HCT116 (cell line): ENCODE measurements at regions not wholly inside any gene's neighbourhood (a gene's known extent, or its start where the extent isn't known, plus 50 kb on each side); places are given as distances from the start of the nearest gene placed in this dataset.

Experiments used
- ATAC-seq: fragments of 200-7000 bp; cut with Tn5 transposase; 2 replicates; pipeline ENCODE4 v1.9.1; 2020; ENCODE audit warnings: mild to moderate bottlenecking, moderate library complexity
- BruUV-seq: library from RNA; stranded (reverse); fragments of 400-500 nt; replicated peaks from 2 replicates; lab custom pipeline; 2021; lab: Mats Ljungman, UMichigan
- CTCF ChIA-PET: fragments of 300-600 bp; sonication (Branson Sonifier 250); formaldehyde crosslinking; loops from one replicate; lab custom pipeline; 2021; ENCODE audit warnings: antibody characterized with exemption; lab: Charles Lee
- POLR2A ChIA-PET: fragments of 300-600, 350-600 bp; sonication (Branson Sonifier 250); formaldehyde crosslinking; loops from one replicate; lab custom pipeline; 2021; ENCODE audit warnings: antibody characterized with exemption; lab: Charles Lee
- RAD21 ChIA-PET, 2 experiments: fragments of 300-600 bp; sonication (Branson Sonifier 250); formaldehyde crosslinking; loops; one replicate each; lab custom pipeline; 2023; ENCODE audit warnings: low total read pairs in 2 of 2; ENCODE audit not compliant: uncharacterized antibody in 2 of 2, unreplicated experiment in 2 of 2, low non-redundant PET in 1 of 2; lab: Charles Lee
- DNase-seq: peaks from one replicate; pipeline ENCODE4 v3.0.0-alpha.2; 2010; ENCODE audit warnings: low read depth, low spot score
- H2AFZ ChIP-seq: fragments of 200-600 bp; shearing (Covaris generic), sonication (generic); 2 replicates; pipeline ENCODE4 v1.6.1; 2017; ENCODE audit warnings: low read depth, mixed run types, mixed read lengths, antibody characterized with exemption, low read length; ENCODE audit not compliant: poor library complexity, severe bottlenecking
- H3K27ac ChIP-seq: 2 replicates; pipeline ENCODE4 v1.5.1; 2012; ENCODE audit warnings: low read depth, low read length
- H3K27me3 ChIP-seq: fragments of 200-600 bp; sonication (generic); 2 replicates; pipeline ENCODE4 v1.6.1; 2016; ENCODE audit warnings: mixed run types, low read length, mixed read lengths; ENCODE audit not compliant: insufficient read depth
- H3K36me3 ChIP-seq, 2 experiments: fragments of 200-500 bp in 1 of 2; fragments of 200-600 bp in 1 of 2; sonication (Bioruptor generic) in 1 of 2; sonication (generic) in 1 of 2; 2 replicates each; pipeline versions ENCODE4 v1.5.1 to v1.6.1; 2014 to 2016; ENCODE audit warnings: low read length in 2 of 2, inconsistent platforms in 1 of 2, mixed read lengths in 1 of 2, mixed run types in 1 of 2; ENCODE audit not compliant: insufficient read depth in 2 of 2, control insufficient read depth in 1 of 2
- H3K4me1 ChIP-seq, 2 experiments: fragments of 200-600 bp in 1 of 2; sonication (generic) in 1 of 2; 2 replicates each; pipeline versions ENCODE4 v1.5.1 to v1.6.1; 2012 to 2017; ENCODE audit warnings: low read length in 2 of 2, inconsistent platforms in 1 of 2, mild to moderate bottlenecking in 1 of 2, mixed read lengths in 1 of 2, mixed run types in 1 of 2, moderate library complexity in 1 of 2; ENCODE audit not compliant: insufficient read depth in 2 of 2, control insufficient read depth in 1 of 2
- H3K4me2 ChIP-seq: fragments of 200-600 bp; sonication (generic); 2 replicates; pipeline ENCODE4 v1.6.1; 2017; ENCODE audit warnings: mixed run types, low read length, mixed read lengths
- H3K4me3 ChIP-seq, 2 experiments: fragments of 200-600 bp in 1 of 2; sonication (generic) in 1 of 2; replicated peaks in 1 of 2; 2 replicates each; pipeline ENCODE4 v1.5.1; 2011 to 2016; ENCODE audit warnings: low read length in 2 of 2, control low read depth in 1 of 2, low read depth in 1 of 2, mild to moderate bottlenecking in 1 of 2, mixed read lengths in 1 of 2, mixed run types in 1 of 2
- H3K79me2 ChIP-seq: fragments of 200-600 bp; sonication (generic); 2 replicates; pipeline ENCODE4 v1.6.1; 2017; ENCODE audit warnings: mild to moderate bottlenecking, mixed run types, low read length, moderate library complexity, mixed read lengths; ENCODE audit not compliant: insufficient read depth
- H3K9ac ChIP-seq: fragments of 200-600 bp; sonication (generic); 2 replicates; pipeline ENCODE4 v1.6.1; 2016; ENCODE audit warnings: low read length, mixed read lengths
- H3K9me2 ChIP-seq: fragments of 200-600 bp; sonication (generic), shearing (Covaris generic); 2 replicates; pipeline ENCODE4 v1.6.1; 2017; ENCODE audit warnings: mixed run types, mild to moderate bottlenecking, moderate library complexity; ENCODE audit not compliant: insufficient read depth
- H3K9me3 ChIP-seq, 2 experiments: fragments of 200-500 bp in 1 of 2; fragments of 200-600 bp in 1 of 2; sonication (Bioruptor generic) in 1 of 2; sonication (generic) in 1 of 2; 2 replicates each; pipeline ENCODE4 v1.6.1; 2014 to 2017; ENCODE audit warnings: low read length in 2 of 2, mixed read lengths in 2 of 2, inconsistent platforms in 1 of 2, low read depth in 1 of 2, mild to moderate bottlenecking in 1 of 2, mixed run types in 1 of 2, moderate library complexity in 1 of 2; ENCODE audit not compliant: control insufficient read depth in 1 of 2, insufficient read depth in 1 of 2
- H4K20me1 ChIP-seq: fragments of 200-600 bp; sonication (generic), shearing (Covaris generic); 2 replicates; pipeline ENCODE4 v1.6.1; 2017; ENCODE audit warnings: mixed run types, mild to moderate bottlenecking, moderate library complexity; ENCODE audit not compliant: insufficient read depth
- CBX3 ChIP-seq: IDR thresholded peaks from 2 replicates; pipeline ENCODE4 v1.6.1; 2012; ENCODE audit warnings: low read depth
- CEBPB ChIP-seq: IDR thresholded peaks from 2 replicates; pipeline ENCODE4 v1.6.1; 2012; ENCODE audit warnings: low read depth
- CTCF ChIP-seq, 3 experiments: fragments of 200-600 bp in 1 of 3; sonication (generic) in 1 of 3; IDR thresholded peaks in 2 of 3; conservative IDR thresholded peaks in 1 of 3; 2 replicates each; pipeline ENCODE4 v1.5.1; 2012 to 2017; ENCODE audit warnings: low read depth in 2 of 3, low read length in 2 of 3, antibody characterized with exemption in 1 of 3, borderline replicate concordance in 1 of 3, control low read depth in 1 of 3, mild to moderate bottlenecking in 1 of 3, mixed read lengths in 1 of 3, mixed run types in 1 of 3, moderate library complexity in 1 of 3; ENCODE audit not compliant: insufficient read depth in 1 of 3
- EGR1 ChIP-seq: IDR thresholded peaks from 2 replicates; pipeline ENCODE4 v1.6.1; 2012; ENCODE audit warnings: low read depth
- ELF1 ChIP-seq: IDR thresholded peaks from 2 replicates; pipeline ENCODE4 v1.6.1; 2012; ENCODE audit warnings: low read depth, borderline replicate concordance
- EZH2 ChIP-seq: fragments of 200-600 bp; sonication (generic); IDR thresholded peaks from 2 replicates; pipeline ENCODE4 v1.6.1; 2017; ENCODE audit warnings: antibody characterized with exemption, mixed run types
- EZH2phosphoT487 ChIP-seq: fragments of 200-600 bp; IDR thresholded peaks from 2 replicates; pipeline ENCODE4 v1.6.1; 2018; ENCODE audit warnings: antibody characterized with exemption, borderline replicate concordance
- FOSL1 ChIP-seq: IDR thresholded peaks from 2 replicates; pipeline ENCODE4 v1.6.1; 2012; ENCODE audit warnings: low read depth
- MAX ChIP-seq: IDR thresholded peaks from 2 replicates; pipeline ENCODE4 v1.6.1; 2012
- POLR2AphosphoS5 ChIP-seq: IDR thresholded peaks from 2 replicates; pipeline ENCODE4 v1.6.1; 2011; ENCODE audit warnings: mild to moderate bottlenecking, low read depth, low read length, moderate library complexity
- RAD21 ChIP-seq: IDR thresholded peaks from 2 replicates; pipeline ENCODE4 v1.6.1; 2012; ENCODE audit warnings: low read depth, mild to moderate bottlenecking
- REST ChIP-seq: IDR thresholded peaks from 2 replicates; pipeline ENCODE4 v1.6.1; 2012; ENCODE audit warnings: low read depth
- SIN3A ChIP-seq: IDR thresholded peaks from 2 replicates; pipeline ENCODE4 v1.6.1; 2012; ENCODE audit warnings: low read depth
- SP1 ChIP-seq: IDR thresholded peaks from 2 replicates; pipeline ENCODE4 v1.6.1; 2012; ENCODE audit warnings: low read depth
- TCF7L2 ChIP-seq: IDR thresholded peaks from 2 replicates; pipeline ENCODE4 v1.7.0; 2011; ENCODE audit warnings: borderline replicate concordance, inconsistent platforms; ENCODE audit not compliant: insufficient read depth, insufficient read length; ENCODE audit errors: extremely low read depth
- YY1 ChIP-seq: IDR thresholded peaks from 2 replicates; pipeline ENCODE4 v1.6.1; 2011; ENCODE audit warnings: low read length, low read depth, moderate library complexity, mild to moderate bottlenecking; ENCODE audit not compliant: insufficient replicate concordance; ENCODE audit errors: extremely low read depth
- ZBTB33 ChIP-seq: IDR thresholded peaks from 2 replicates; pipeline ENCODE4 v1.6.1; 2011; ENCODE audit warnings: mild to moderate bottlenecking, low read length, moderate library complexity; ENCODE audit not compliant: insufficient replicate concordance; ENCODE audit errors: extremely low read depth
- ZFX ChIP-seq: fragments of 450-650 bp; IDR thresholded peaks from 2 replicates; pipeline ENCODE4 v1.6.1; 2017
- ZNF274 ChIP-seq: fragments of 200-500 bp; sonication (Bioruptor generic); IDR thresholded peaks from 2 replicates; pipeline ENCODE4 v1.6.1; 2014; ENCODE audit warnings: mild to moderate bottlenecking, low read depth, low read length, inconsistent platforms
- intact Hi-C: fragments of 100-400 bp; cut with micrococcal nuclease; formaldehyde crosslinking; loops from 2 replicates; pipeline ENCODE4 v1.10.0; 2022

GRCh38 chr17:70318051-70318450, 148.7 kb downstream of the KCNJ2 start:
- Histone ChIP-seq H4K20me1 (no peaks in the 10 kb centered on the region), H3K36me3 (no peaks in the 10 kb centered on the region), H3K4me3 (no peak overlapping the region), H3K27me3 (no peaks in the 10 kb centered on the region), H2AFZ (no peak overlapping the region), H3K79me2 (no peaks in the 10 kb centered on the region), H3K9me2 (no peaks in the 10 kb centered on the region), H3K4me1 (no peaks in the 10 kb centered on the region), H3K9me3 (peaks cover 0 to 25% of the 10 kb centered on the region in 2 experiments; a peak in 2 of 4 replicates)
- POLR2A ChIA-PET: no interaction called here
- CTCF ChIA-PET: no interaction called here
- ATAC-seq: no peak
- no peak for DNase-seq
- RAD21 ChIA-PET: no interaction called here
- intact Hi-C loops: no loop called here
- TF ChIP-seq RAD21 (no peak), MAX (no peak), EZH2phosphoT487 (no peak), ZFX (no peak), CEBPB (no peak), EGR1 (no peak), ZNF274 (no peak), CTCF (IDR thresholded peaks at IDR 0.05 in 2 of 3, conservative IDR thresholded peaks at IDR 0.05 in 1 of 3; ENCODE audit: borderline replicate concordance in 1 of 3, insufficient read depth in 1 of 3, low read depth in 2 of 3, low read length in 2 of 3) (no peak), ELF1 (no peak), CBX3 (no peak), FOSL1 (no peak), ZBTB33 (no peak), SP1 (no peak), REST (no peak), EZH2 (no peak), YY1 (no peak), POLR2AphosphoS5 (no peak), TCF7L2 (no peak), SIN3A (no peak)
- TF ChIP-seq, all 23 proteins: peak for 0
- H3K4me2 ChIP-seq: no peak overlapping the region
- H3K27ac ChIP-seq: no peak overlapping the region
- no peak overlapping the region for H3K9ac ChIP-seq
- BruUV-seq: no TSS peak
